ENCODE measurements at regions not wholly inside any gene's neighbourhood (a gene's known extent, or its start where the extent isn't known, plus 50 kb on each side); places are given as distances from the start of the nearest gene placed in this dataset.

- H3K27me3 ChIP-seq (ENCODE audit: control insufficient read depth, insufficient read depth, low read length): no peaks in the 10 kb centered on the region
- H3K27ac ChIP-seq (ENCODE audit: low read depth, low read length): no peak overlapping the region
- H3K9me3 ChIP-seq (ENCODE audit: control insufficient read depth, insufficient read depth, low read length): no peaks in the 10 kb centered on the region; the same call in 1 of the 2 replicates
- TF ChIP-seq CTCF (IDR thresholded peaks at IDR 0.05; ENCODE audit: low read depth, low read length): no peak
- H3K4me3 ChIP-seq (ENCODE audit: low read depth, low read length): no peak overlapping the region
- ChIA-PET POLR2A (no interaction called here), CTCF (interaction anchor here (0.6 kb wide), 1 partner anchor 588 kb away, joined by 3 read pairs; no protein-coding TSS in a partner anchor)
- no peak for DNase-seq (ENCODE audit: low read depth, low spot score)
Observed at GRCh38 chr3:30069056-30069455, 537.3 kb upstream of the TGFBR2 start.

- POLR2A ChIA-PET: no interaction called here
Observed at GRCh38 chr3:30073040-30073439, 533.4 kb upstream of the TGFBR2 start.

GRCh38 chr3:30073622-30074021, 532.8 kb upstream of the TGFBR2 start:
- TF ChIP-seq CTCF (IDR thresholded peaks at IDR 0.05; ENCODE audit: low read depth, low read length): no peak
- Histone ChIP-seq H3K4me3 (ENCODE audit: low read depth, low read length) (no peak overlapping the region), H3K27me3 (ENCODE audit: control insufficient read depth, insufficient read depth, low read length) (no peaks in the 10 kb centered on the region), H3K9me3 (ENCODE audit: control insufficient read depth, insufficient read depth, low read length) (no peaks in the 10 kb centered on the region), H3K27ac (ENCODE audit: low read depth, low read length) (no peak overlapping the region)
- ChIA-PET CTCF (interaction anchor here (1.4 kb wide), 1 partner anchor 31 kb away, joined by 4 read pairs; no protein-coding TSS in a partner anchor), POLR2A (no interaction called here)
- DNase-seq (ENCODE audit: low read depth, low spot score): no peak

More at GRCh38 chr3:30073040-30073439, 533.4 kb upstream of the TGFBR2 start:
- CTCF ChIA-PET: interaction anchor here (1.2 to 1.4 kb wide), 2 partner anchors 31 kb away, joined by 4 to 5 read pairs; no protein-coding TSS in a partner anchor
- Histone ChIP-seq H3K4me3 (ENCODE audit: low read depth, low read length) (no peak overlapping the region), H3K27me3 (ENCODE audit: control insufficient read depth, insufficient read depth, low read length) (no peaks in the 10 kb centered on the region), H3K27ac (ENCODE audit: low read depth, low read length) (no peak overlapping the region), H3K9me3 (ENCODE audit: control insufficient read depth, insufficient read depth, low read length) (no peaks in the 10 kb centered on the region)
- TF ChIP-seq CTCF (IDR thresholded peaks at IDR 0.05; ENCODE audit: low read depth, low read length): no peak
- DNase-seq (ENCODE audit: low read depth, low spot score): no peak

GRCh38 chr3:30075514-30075913, 530.9 kb upstream of the TGFBR2 start:
- DNase-seq (ENCODE audit: low read depth, low spot score): no peak
- H3K27ac ChIP-seq (ENCODE audit: low read depth, low read length): no peak overlapping the region
- CTCF ChIA-PET: interaction anchor here (0.6 kb wide), 1 partner anchor 11 kb away, joined by 3 read pairs; no protein-coding TSS in a partner anchor

GRCh38 chr3:30076899-30077298, 529.5 kb upstream of the TGFBR2 start:
- Histone ChIP-seq H3K27me3 (ENCODE audit: control insufficient read depth, insufficient read depth, low read length) (no peaks in the 10 kb centered on the region), H3K27ac (ENCODE audit: low read depth, low read length) (no peak overlapping the region), H3K9me3 (ENCODE audit: control insufficient read depth, insufficient read depth, low read length) (no peaks in the 10 kb centered on the region), H3K4me3 (ENCODE audit: low read depth, low read length) (no peak overlapping the region)
- CTCF ChIA-PET: no interaction called here
- TF ChIP-seq CTCF (IDR thresholded peaks at IDR 0.05; ENCODE audit: low read depth, low read length): no peak
- no peak for DNase-seq (ENCODE audit: low read depth, low spot score)
- POLR2A ChIA-PET: no interaction called here

More at GRCh38 chr3:30075514-30075913, 530.9 kb upstream of the TGFBR2 start:
- Histone ChIP-seq H3K4me3 (ENCODE audit: low read depth, low read length) (no peak overlapping the region), H3K9me3 (ENCODE audit: control insufficient read depth, insufficient read depth, low read length) (no peaks in the 10 kb centered on the region), H3K27me3 (ENCODE audit: control insufficient read depth, insufficient read depth, low read length) (no peaks in the 10 kb centered on the region)
- POLR2A ChIA-PET: no interaction called here
- TF ChIP-seq CTCF (IDR thresholded peaks at IDR 0.05; ENCODE audit: low read depth, low read length): no peak

All from AG04450 (cell line).